Ecto neural progenitor cell (in vitro differentiated cells): ENCODE measurements at regions not wholly inside any gene's neighbourhood (a gene's known extent, or its start where the extent isn't known, plus 50 kb on each side); places are given as distances from the start of the nearest gene placed in this dataset.
A peak's percentile ranks its signal among the peaks of the same experiment; 100 is the strongest.

Experiments used
- DNase-seq: peaks from one replicate; pipeline ENCODE4 v3.0.0-alpha.2; 2018; ENCODE audit warnings: low spot score

DNA sequence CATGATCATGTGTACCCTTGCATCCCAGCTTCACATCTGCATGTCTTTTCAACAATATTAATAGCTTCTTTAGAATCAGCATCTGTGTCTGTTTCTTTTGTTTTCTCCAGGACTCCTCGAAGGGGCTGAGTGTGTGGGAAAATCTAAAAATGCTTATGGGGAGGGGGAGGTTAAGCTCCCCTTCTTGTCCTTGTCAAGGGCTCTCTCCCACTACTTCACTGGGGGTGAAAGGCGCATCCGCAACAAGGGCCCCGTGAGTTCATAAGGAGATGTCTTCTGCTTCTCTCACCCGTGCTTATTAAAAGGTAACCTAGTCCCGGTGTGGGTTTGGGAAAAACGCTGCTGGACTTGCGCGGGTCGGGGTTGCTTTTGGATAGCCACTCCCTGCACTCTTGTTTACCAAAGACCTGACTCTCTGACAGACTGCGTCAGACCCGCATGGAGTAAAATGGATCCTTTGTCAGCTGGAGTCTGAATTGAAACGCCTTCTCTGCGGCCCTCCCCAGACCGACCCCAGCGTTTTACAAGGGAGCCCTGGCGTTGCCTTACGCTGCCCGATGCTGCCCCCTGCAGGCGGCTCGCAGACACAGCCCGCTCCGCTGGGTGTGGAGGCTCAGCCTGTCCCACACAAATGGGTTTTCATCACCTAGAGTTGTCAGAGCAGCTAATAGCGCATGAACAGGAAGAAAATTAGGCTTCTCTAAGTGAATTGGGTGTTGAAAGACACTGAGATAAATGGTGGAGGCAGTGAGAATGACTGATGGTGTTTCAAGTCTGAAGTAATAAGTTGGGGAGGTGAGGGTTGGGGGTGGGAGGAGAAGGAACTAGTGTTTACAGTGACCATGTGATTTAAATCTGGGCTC lies 53.8 kb downstream of the IER5 start:
- peak; percentile 94 for DNase-seq

DNA sequence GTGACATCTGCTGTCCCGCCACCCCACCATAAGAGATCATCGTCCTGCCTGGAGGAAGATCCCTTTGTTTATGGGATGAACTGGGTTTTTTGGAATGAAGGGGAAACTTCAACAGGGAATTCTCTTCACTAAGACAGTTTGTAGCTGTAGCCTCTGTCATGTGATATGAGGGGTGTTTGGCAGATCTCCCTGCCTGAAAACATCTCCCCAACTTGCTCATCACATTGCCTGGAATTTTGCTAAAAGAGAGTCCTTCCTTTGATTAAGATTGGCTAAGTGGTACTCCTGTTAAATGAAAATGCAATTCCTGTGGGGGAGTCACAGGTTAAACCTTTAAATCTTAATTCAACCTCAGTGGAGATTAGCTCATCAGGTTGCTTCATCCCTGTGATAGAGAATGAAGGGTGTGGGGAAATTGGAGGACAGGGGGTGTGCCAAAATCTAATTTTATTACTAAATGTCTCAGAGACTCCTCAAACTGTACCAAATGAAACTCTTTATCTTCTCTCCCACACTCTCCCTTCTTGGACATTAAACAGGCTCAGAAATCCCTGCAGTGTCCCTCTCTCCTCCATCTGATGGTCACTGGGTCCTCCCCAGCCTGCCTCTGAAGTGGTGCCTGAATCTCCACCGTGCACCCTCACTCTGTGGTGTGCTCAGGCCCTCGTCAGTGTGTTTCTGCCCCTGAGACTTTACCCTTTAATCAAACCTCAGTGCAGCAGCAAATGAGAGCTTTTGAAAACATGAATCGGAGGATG lies 54.8 kb downstream of the IER5 start:
- DNase-seq = no peak

- no peak for DNase-seq
Observed at GRCh38 chr1:181144238-181144637, 55.7 kb downstream of the IER5 start.

GRCh38 chr1:181148636-181149035 lies 60.1 kb downstream of the IER5 start:
- DNase-seq = no peak

- DNase-seq = no peak
Observed at GRCh38 chr1:181149326-181150125, 61.0 kb downstream of the IER5 start.

GRCh38 chr1:181150273-181150672 lies 61.8 kb downstream of the IER5 start:
- DNase-seq = no peak

GRCh38 chr1:181150842-181151241 lies 62.3 kb downstream of the IER5 start:
- DNase-seq = no peak

- no peak for DNase-seq
Observed at GRCh38 chr1:181151378-181152326, 63.2 kb downstream of the IER5 start.

DNA sequence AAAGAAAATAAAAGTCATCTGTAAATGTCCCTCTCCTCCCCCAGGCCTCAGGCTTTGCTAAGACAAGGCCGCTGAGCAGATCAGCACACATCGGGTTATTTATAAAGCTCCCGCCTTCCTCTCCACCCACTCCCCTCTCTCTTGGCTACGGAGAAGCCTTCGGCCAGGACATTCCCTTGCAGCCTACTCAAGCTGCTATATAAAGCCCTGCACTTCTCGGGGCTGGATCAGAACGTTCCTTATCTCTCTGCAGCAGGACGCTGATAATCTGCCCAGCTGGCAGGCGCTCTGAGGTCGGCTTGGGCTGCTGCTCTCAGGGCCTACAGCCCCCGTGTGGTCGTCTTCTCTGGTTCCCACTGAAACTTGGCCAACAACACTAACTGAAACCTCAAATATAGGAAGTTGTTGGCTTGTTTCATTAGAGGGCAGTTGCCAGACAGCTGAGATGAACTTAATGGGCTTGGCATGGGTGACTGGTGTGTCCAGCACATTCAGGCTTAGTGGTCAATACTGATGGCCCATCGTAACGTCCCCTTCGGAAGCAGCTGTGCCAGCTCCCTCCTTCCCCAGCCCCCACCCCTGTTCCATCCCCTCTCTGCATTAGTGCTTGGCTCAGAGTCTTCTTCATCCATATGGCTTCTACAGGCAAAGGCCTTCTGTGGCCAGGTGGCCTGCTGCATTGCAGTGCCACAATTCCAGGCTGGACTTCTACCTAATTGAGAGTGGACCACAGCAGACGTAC lies 64.6 kb downstream of the IER5 start:
- DNase-seq = peak; percentile 68

DNA sequence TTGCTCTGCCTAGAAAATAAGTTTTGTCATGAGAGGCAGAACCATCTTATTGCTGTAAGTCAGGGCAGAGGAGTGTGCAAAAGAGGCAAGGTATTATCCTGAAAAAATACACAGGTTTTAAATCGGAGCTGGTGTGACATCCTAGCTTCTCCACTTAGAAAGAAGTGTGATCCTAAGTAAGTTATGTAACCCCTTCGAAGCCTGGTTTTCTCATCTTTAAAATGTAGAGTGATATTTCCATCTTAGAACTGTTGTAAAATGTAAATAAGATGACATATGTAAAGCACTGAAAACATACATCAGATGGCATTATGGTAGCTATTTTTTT lies 65.1 kb downstream of the IER5 start:
- no peak for DNase-seq

DNA sequence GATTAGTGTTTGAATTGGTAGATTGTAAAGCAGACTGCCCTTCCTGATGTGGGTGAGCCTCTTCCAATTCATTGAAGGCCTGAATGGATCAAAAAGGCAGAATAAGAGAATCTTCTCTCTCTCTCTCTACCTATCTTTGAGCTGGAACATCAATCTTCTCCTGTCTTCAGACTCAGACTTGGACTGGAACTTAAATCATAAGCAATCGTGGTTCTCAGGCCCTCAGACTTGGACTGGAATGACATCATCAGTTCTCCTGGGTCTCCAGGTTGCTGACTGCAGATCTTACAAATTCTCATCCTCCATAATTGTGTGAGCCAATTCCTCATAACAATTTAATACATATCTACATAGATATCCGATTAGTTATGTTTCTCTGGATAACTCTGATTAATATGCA lies 66.8 kb downstream of the IER5 start:
- DNase-seq = no peak

DNA sequence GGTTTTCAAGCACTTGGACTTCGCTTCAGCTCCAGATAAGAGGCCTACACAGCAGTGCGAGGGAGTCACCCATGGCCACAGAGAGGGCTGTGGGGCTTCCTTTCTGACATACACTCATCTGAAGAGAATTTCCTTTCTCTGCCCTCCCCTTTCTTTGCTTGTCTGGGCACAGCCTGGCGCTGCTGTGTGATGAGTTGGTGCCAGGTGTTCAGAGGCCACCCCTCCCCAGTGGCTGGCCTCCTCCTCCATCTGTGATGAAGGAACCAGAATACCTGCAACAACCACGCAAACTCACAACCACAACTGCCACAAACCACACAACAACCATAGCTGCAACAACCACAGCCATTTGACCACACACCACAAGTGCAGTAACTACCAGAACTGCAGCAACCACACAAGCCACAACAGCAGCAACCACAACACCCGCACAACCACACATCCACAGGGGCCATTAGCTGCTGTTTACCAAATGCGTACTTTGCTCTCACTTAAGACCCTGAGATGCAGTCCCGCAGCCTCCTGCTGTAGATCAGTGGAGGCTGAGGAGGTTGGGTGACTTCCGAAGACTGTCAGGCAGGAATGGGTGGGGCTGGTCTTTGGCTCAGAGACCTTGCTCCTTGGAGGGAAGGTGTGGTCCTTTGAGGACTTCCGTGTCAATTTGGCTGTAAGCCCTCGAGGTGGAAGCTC lies 71.1 kb downstream of the IER5 start:
- DNase-seq = no peak

DNA sequence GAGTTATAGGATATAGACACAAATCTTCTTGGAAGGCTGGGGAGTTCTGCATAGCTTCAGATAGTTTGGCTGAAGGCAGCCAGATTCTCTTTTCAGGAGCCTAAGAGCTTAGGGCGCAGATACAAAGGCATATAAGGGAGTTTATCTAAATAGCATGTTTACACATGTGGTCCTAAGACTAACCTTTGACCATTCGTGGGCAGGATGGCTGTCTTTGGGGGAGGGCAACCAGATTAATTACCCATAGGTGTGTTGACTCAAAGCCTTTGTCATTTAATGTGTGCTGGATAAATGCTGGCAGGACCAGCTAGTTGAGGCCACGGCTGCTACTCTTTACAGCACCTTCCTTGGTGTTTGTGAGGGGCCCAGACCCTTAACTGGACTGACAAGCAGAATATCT lies 71.8 kb downstream of the IER5 start:
- no peak for DNase-seq

GRCh38 chr1:181160998-181161870 lies 72.7 kb downstream of the IER5 start:
- no peak for DNase-seq

DNA sequence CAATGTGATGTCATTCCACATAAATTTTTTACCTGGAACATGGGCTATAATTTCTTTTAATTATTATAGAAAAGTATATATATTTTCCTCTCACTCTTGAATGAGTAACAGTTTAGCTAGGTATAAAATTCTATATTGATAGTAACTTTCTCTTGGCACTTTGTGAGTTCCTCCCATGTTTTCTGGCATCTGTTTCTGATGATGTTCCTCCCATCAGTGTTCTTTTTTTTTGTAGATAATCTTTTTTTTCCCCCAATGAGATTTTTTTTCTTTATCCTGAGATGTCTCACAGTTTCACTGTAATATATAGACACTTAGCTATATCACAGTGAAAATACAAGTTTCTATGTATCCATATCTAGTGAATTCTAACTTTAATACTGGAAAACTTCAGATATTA lies 75.2 kb downstream of the IER5 start:
- no peak for DNase-seq

- peak; percentile 66 for DNase-seq
Observed at GRCh38 chr1:181166377-181167196, 78.1 kb downstream of the IER5 start.

DNA sequence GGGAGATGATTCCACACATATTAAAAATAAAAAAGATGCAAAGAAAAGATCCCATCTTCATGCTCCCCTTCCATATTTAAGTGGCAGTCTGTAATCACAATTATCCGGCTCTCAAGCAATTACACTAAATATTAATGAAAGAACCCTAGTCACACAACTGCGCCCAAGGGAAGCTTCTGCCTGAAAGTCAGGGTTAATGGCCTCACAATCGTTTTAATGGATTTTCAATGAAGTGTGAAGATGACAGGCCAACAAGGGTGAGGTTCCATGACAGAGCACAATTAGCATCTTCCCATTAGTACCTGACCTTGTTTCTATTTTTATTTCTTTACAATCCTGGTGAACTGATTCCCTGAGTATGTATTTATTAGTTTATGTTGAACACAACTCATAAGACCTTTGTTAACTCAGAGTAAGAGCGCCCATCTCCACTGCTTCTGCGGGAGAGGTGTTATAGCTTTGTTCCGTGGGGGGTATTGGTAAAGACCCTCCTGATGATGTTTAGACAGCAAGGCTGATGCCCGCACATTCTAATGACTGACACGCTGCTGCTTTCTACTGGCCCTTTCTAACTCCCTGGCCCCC lies 80.9 kb downstream of the IER5 start:
- DNase-seq = no peak

GRCh38 chr1:181170194-181170593 lies 81.7 kb downstream of the IER5 start:
- DNase-seq = no peak
